ENCODE measurements at regions not wholly inside any gene's neighbourhood (a gene's known extent, or its start where the extent isn't known, plus 50 kb on each side); places are given as distances from the start of the nearest gene placed in this dataset.

DNA sequence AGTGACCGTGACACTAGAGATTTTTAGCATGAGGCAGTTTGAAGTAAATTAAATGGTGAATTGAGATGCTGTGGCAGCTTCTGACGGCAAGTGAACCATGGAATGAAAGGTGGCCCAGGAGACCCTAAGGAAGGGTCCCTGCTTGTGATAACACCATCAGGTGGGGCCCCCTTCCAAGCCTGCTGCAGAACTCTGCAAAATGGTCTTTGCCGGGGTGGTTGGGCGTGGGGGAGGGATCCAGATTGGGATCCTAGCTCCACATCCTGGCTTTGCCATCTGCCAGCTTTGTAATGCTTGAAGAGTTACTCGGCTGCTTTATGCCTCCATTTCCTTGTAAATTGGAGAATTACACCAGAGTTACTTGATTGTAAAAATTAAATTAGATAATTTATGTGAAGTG lies 222.6 kb upstream of the NFE2L3 start:
- TF ChIP-seq POLR2A (IDR thresholded peaks at IDR 0.05; ENCODE audit: low read depth, low read length) (no peak), POLR2AphosphoS5 (IDR thresholded peaks at IDR 0.05; ENCODE audit: low read depth, low read length) (no peak), TAF1 (IDR thresholded peaks at IDR 0.05; ENCODE audit: borderline replicate concordance, low read depth, low read length) (no peak)
